PFSK-1 (cell line): ENCODE measurements at regions not wholly inside any gene's neighbourhood (a gene's known extent, or its start where the extent isn't known, plus 50 kb on each side); places are given as distances from the start of the nearest gene placed in this dataset.

Experiments used
- POLR2AphosphoS5 ChIP-seq: IDR thresholded peaks from 2 replicates; pipeline ENCODE4 v1.6.1; 2012; ENCODE audit warnings: low read depth, mild to moderate bottlenecking, control low read depth, low read length, moderate library complexity
- TAF1 ChIP-seq: IDR thresholded peaks from 2 replicates; pipeline ENCODE4 v1.6.1; 2012; ENCODE audit warnings: low read length, control low read depth, borderline replicate concordance; ENCODE audit not compliant: insufficient read depth
- TF ChIP-seq, protein P1 (sequence below), 2 experiments: IDR thresholded peaks; 2 replicates each; pipeline versions ENCODE4 v1.6.1 to v1.8.0; 2011 to 2012; ENCODE audit warnings: low read depth in 2 of 2, low read length in 2 of 2, control low read depth in 1 of 2, inconsistent platforms in 1 of 2, mild to moderate bottlenecking in 1 of 2, moderate library complexity in 1 of 2; ENCODE audit not compliant: insufficient read depth in 1 of 2

DNA sequence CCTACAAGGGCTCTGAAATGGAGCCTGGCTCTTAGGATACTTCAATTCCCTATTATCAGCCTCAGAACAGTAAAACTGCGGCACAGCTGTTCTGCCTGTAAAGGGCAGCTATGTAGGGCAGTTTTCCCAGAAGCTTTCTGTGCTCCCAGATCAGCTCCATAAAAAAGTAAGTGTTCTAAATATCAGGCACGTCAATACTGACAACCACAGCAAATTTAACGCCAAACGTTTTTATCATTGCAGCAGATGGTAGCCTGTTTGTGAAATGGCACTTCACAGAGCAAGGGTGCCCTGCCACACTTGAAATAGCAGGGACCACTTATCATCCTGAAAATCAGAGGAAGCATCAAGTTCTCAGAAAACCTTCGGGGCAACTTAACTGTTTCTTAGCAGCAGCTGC lies 54.8 kb upstream of the PTHLH start:
- TF ChIP-seq TAF1, result no peak
- no peak for TF ChIP-seq POLR2AphosphoS5
- TF ChIP-seq, protein P1, sequence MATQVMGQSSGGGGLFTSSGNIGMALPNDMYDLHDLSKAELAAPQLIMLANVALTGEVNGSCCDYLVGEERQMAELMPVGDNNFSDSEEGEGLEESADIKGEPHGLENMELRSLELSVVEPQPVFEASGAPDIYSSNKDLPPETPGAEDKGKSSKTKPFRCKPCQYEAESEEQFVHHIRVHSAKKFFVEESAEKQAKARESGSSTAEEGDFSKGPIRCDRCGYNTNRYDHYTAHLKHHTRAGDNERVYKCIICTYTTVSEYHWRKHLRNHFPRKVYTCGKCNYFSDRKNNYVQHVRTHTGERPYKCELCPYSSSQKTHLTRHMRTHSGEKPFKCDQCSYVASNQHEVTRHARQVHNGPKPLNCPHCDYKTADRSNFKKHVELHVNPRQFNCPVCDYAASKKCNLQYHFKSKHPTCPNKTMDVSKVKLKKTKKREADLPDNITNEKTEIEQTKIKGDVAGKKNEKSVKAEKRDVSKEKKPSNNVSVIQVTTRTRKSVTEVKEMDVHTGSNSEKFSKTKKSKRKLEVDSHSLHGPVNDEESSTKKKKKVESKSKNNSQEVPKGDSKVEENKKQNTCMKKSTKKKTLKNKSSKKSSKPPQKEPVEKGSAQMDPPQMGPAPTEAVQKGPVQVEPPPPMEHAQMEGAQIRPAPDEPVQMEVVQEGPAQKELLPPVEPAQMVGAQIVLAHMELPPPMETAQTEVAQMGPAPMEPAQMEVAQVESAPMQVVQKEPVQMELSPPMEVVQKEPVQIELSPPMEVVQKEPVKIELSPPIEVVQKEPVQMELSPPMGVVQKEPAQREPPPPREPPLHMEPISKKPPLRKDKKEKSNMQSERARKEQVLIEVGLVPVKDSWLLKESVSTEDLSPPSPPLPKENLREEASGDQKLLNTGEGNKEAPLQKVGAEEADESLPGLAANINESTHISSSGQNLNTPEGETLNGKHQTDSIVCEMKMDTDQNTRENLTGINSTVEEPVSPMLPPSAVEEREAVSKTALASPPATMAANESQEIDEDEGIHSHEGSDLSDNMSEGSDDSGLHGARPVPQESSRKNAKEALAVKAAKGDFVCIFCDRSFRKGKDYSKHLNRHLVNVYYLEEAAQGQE (IDR thresholded peaks at IDR 0.05; ENCODE audit: insufficient read depth in 1 of 2, low read depth in 2 of 2, low read length in 2 of 2), result no peak
